GM21717 (cell line): ENCODE measurements at regions not wholly inside any gene's neighbourhood (a gene's known extent, or its start where the extent isn't known, plus 50 kb on each side); places are given as distances from the start of the nearest gene placed in this dataset.

Experiments used
- ATAC-seq: cut with Tn5 transposase; IDR thresholded peaks from one replicate; pipeline ENCODE4 v1.9.1; 2021; ENCODE audit warnings: mild to moderate bottlenecking, moderate library complexity; ENCODE audit not compliant: unreplicated experiment

DNA sequence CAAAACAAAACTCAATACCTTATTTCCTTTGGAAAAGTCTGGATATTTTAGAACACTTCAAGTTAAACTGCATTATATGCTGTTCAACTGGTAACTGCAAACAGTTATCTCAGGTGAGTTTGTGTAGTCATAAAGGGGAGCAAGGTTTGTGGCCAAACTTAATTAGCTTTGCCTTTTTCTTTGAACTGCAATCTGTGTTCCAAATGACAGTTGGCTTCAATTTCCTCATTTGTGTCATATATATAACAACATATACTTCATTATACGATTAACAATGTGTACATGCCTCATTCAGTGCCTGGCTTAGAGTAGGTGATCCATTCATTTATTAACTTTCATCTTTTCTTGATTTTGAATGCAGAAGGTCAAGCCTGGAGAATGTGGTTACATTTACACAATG, 55.8 kb downstream of the KCNE4 start:
- no peak for ATAC-seq

DNA sequence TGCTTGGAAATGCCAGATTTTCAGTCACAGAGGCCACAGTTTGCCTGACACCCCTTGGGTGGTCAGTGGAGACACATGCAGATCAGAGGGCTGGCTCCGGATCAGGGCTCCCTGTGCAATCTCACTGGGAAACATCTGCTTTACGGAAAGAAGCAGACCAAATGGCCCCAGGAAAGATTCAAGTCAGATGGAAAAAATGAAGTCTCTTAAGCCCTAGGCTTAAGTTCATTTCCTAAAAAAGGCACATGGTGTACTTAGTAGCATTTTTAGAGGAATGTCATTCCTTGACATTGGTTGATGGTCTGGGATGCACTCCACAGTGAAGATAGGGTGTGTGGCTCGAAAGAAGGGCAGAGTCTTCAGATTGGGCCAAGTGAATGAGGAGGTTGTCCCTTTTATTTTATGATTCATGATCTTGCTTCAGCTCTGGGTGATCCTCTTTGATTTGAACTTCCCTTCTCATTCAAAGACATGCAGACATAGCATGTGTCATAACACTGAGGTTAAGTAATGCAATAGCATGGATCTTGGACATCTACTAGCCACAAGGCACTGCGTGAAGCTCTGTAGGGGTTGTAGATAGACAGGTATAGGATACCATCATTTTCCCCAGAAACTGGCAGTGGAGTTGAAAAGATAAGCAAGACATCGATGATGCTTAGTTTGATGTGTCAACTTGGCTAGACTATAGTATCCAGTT, 56.5 kb downstream of the KCNE4 start:
- ATAC-seq, result no peak

DNA sequence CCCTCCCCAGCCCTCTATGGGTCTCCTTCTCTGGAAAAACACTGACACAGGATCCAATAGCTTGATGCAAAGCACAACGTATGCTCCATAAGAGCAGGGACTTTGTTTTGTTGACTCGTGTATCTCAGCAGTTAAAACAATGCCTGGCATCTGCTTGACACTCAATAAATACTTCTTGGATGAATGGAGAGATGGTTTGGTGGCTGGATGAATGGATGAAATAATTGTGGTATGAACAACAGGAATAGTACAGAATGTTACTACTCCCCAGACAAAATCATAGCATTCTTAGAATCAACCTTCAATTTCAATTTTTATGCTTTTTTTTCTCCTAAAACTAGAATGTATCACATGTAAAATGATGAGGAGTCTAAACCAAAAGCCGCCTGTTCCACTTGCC, 57.4 kb downstream of the KCNE4 start:
- ATAC-seq, result no peak

DNA sequence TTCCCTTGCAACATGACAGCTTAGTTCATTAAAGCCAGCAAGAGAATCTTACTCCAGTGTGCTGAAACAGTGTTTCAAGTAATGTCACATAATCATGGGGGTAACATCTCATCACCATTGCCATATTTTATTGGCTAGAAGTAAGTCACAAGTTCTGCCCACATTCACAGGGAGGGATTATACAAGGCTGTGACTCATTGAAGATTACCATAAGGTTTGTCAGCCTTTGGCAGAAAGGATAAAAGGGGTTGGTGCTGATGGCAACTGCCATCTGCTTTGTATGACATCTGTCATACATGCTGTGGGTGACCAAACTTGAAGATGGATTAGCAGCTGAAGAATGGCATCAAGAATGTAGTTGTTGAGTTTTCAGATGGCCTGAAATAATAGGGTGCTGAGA, 61.2 kb downstream of the KCNE4 start:
- ATAC-seq, result no peak

DNA sequence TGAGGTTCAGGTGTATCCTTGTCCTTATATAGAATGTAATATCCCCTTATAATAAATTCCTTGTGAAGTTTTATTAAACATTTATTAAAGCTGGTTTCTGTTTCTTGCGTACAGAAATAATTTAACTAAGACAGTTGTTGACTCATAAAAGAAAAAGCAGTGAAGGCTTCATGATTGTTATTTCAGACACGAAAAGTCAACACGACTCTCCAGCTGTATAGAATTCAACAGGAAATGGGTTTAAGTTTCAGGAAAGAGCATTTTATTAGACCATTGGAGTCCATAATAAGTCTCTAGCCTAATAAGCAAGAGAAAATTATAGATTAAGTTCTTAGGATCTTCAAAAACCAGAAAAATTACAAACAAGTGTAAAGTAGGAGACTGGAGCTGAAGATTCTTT, 62.2 kb downstream of the KCNE4 start:
- no peak for ATAC-seq

DNA sequence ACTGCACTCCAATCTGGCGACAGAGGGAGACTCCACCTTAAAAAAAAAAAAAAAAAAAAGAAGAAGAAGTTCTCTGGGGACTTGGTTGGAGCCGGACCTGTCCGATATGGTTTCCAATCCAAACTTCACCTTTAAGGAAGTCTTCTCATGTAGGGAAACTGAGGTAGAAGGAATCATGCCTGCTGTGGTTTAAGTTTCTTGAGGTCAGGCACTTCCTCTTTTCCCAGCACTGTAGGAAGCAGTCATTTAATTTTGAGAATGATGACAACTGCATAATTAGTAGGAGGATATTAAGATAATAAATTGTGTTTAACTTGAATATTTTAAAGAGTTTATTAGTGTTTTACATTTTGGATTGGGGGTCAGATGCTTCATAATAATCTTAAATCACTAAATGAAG, 62.9 kb downstream of the KCNE4 start:
- no peak for ATAC-seq

GRCh38 chr2:223117533-223117932, 65.5 kb downstream of the KCNE4 start:
- no peak for ATAC-seq

DNA sequence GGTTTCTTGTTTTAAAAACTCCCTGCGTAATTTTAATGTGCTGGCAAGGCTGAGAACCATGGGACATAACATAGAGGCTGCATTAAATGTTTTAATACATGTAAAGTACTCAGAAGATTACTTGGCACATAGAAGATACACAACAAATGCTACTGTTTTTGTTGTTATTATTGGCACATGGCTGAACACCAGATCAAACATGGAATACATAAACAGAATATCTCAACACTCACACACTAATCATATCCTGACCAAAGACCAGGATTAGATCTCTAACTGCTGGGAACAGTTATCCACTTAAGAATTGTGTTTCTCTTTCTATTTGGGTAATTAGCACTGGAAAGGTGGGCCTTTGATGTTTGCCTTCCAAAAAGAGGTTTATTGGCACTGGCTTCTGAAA, 69.3 kb downstream of the KCNE4 start:
- no peak for ATAC-seq

DNA sequence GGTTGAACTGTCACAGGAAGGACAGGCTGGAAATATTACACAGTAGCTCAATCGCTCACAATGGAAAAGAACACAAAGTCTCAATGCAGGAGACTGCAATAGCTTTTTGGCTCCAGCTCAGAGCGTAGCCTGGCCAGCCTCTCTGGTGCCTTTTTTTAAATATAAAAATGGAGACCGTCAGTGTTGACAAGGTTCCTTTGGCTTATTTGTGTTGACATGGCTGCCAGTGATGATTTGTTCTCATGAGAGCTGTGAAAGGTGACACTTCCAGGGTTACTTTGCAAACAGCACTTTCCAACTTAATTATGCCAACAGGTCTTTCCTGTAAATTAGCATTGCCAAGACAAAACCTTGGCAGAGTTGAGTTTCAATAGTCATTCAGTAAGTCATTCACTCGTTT, 70.8 kb downstream of the KCNE4 start:
- no peak for ATAC-seq

DNA sequence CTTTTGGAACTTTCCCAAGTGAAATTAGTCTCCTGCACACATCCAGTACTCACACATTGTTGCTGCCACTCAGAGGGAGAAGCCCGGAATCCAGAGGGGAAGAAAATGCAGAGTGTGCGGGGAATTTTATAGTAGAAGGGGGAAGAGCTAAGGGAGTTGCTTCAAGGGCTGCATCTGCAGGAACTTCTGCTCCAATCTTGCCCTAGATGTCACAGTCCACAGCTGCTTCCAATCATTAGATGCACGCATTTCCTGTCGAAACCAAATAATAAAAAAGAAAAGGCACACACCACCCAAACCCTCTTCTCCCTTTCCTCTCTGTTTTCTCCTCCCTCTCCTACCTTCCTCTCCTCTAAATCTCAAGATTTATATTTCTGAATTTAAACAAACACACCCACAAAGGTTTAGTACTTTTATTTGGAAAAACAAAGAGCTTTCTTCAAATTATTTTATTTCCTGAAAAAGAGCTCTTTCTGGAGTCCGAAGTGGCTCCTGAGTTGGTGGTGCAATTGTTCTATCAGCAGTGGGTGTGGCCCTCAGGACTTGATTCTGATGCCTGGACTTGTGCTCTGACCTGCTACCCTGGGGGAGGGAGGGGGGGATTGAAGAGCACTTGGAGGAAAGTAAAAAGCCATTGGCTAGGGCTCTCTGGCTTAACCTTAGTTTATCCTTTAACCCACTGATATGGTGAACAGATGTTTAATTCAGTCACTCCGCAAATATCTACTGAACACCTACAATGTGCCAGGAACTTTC, 72.0 kb downstream of the KCNE4 start:
- no peak for ATAC-seq

- ATAC-seq, result no peak
These were observed 89.6 kb downstream of the KCNE4 start for GRCh38 chr2:223141606-223142005.

DNA sequence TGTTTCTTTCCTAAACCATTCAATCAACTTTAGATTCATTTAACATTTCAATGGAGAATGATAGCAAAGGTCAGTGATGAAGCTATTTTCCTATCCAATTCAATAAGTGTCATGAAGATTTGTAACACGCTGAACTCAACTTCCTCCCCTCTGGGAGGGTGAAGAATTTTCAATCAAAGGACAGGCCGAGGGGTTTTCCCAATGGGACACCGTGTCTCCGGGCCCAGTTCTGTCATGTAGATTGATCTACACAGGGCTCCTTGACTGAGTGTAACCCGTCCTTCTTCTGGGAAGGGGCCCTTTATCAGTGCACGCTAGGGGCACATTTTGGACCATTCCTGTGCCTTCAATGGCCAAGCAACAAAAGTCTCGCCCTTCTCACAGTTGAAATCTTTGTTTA, 90.1 kb downstream of the KCNE4 start:
- no peak for ATAC-seq

DNA sequence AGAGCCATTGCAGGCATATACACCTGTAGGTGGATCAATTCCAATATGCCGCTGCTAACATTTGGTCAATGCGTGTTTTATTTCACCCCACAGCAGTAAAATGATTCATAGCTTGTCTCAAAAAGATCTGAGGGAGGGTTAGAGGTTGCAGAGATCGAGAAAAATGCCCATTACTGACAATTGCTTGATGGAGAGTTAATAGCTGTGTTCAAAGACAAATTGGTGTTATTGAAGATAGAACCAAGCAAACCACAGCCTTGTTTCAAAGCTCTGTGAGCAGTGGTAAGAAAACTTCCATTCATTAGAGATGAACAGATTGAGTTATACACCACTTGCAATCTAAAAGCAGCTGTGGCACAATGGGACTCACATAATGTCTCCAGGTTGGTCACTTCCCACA, 95.4 kb downstream of the KCNE4 start:
- no peak for ATAC-seq

- ATAC-seq, result no peak
These were observed 96.5 kb downstream of the KCNE4 start for GRCh38 chr2:223148516-223148915.

GRCh38 chr2:223155956-223156355, 104.0 kb downstream of the KCNE4 start:
- no peak for ATAC-seq

GRCh38 chr2:223161873-223162458, 110.0 kb downstream of the KCNE4 start:
- ATAC-seq, result no peak

GRCh38 chr2:223165423-223166214, 113.6 kb downstream of the KCNE4 start:
- ATAC-seq, result no peak

GRCh38 chr2:223166215-223166493, 114.2 kb downstream of the KCNE4 start:
- no peak for ATAC-seq

- ATAC-seq, result peak; percentile 80
These were observed 115.1 kb downstream of the KCNE4 start for GRCh38 chr2:223166983-223167650.

- ATAC-seq, result no peak
These were observed 118.0 kb downstream of the KCNE4 start for GRCh38 chr2:223169830-223170605.
